Thoracic aorta (tissue), 2 donors: ENCODE measurements at regions not wholly inside any gene's neighbourhood (a gene's known extent, or its start where the extent isn't known, plus 50 kb on each side); places are given as distances from the start of the nearest gene placed in this dataset.

ENCODE experiments used
- ATAC-seq: fragments of 150-250 bp; one replicate; pipeline ENCODE4 v1.8.0; 2017; ENCODE audit warnings: low read depth; ENCODE audit not compliant: insufficient number of reproducible peaks, low FRiP score
- DNase-seq: peaks from one replicate; pipeline ENCODE4 v3.0.0-alpha.2; 2020; ENCODE audit warnings: low spot score
- H3K27ac ChIP-seq, 2 donors: fragments of 200-600 bp; sonication (generic); 1 replicate in 1 of 2; 2 replicates in 1 of 2; pipeline ENCODE4 v1.5.1; 2016; ENCODE audit warnings: mild to moderate bottlenecking in 2 of 2, moderate library complexity in 2 of 2
- H3K27me3 ChIP-seq: fragments of 200-600 bp; sonication (generic); replicated peaks from 2 replicates; pipeline ENCODE4 v1.6.0; 2016; ENCODE audit warnings: mild to moderate bottlenecking; ENCODE audit not compliant: insufficient read depth
- H3K36me3 ChIP-seq: fragments of 200-600 bp; sonication (generic); one replicate; pipeline ENCODE4 v1.5.1; 2016
- H3K4me1 ChIP-seq, 2 donors: fragments of 200-600 bp; sonication (generic); 1 replicate in 1 of 2; 2 replicates in 1 of 2; pipeline versions ENCODE4 v1.5.1 to v1.6.0; 2016; ENCODE audit warnings: low read depth in 2 of 2, mild to moderate bottlenecking in 1 of 2; ENCODE audit not compliant: control insufficient read depth in 1 of 2
- H3K4me3 ChIP-seq: fragments of 200-600 bp; sonication (generic); 2 replicates; pipeline ENCODE4 v1.5.1; 2016; ENCODE audit warnings: mild to moderate bottlenecking
- H3K9me3 ChIP-seq: fragments of 200-600 bp; sonication (generic); 2 replicates; pipeline ENCODE4 v1.5.1; 2016
- TF ChIP-seq, protein P1 (sequence below): fragments of 200-600 bp; sonication (generic); IDR thresholded peaks from one replicate; pipeline ENCODE4 v1.5.1; 2019; ENCODE audit warnings: antibody characterized with exemption

DNA sequence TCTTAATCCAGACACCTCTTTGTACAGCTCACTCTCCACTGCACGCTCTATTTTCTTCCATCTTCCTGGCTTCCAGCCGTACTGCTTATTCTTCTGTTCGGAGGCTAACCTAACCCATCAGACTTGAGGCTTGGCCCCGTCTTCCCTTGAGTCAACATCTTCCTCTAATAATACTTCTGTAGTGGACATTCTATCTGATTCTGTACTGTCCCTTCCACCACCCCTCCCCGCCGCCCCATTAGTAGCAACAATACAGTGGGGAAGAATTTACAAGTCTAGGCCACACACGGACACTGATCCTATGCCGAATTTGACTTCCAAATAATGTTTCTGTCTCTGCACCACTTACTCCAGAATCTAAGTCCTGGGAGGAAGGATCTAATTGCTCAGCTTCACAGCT is 86.0 kb upstream of the TNRC6A start:
- no peak for DNase-seq
- no peak overlapping the region for H3K4me3 ChIP-seq
- ATAC-seq, result no peak
- H3K9me3 ChIP-seq, result no peaks in the 10 kb centered on the region
- no peak overlapping the region for H3K27ac ChIP-seq
- no peaks in the 10 kb centered on the region for H3K27me3 ChIP-seq
- TF ChIP-seq, protein P1, sequence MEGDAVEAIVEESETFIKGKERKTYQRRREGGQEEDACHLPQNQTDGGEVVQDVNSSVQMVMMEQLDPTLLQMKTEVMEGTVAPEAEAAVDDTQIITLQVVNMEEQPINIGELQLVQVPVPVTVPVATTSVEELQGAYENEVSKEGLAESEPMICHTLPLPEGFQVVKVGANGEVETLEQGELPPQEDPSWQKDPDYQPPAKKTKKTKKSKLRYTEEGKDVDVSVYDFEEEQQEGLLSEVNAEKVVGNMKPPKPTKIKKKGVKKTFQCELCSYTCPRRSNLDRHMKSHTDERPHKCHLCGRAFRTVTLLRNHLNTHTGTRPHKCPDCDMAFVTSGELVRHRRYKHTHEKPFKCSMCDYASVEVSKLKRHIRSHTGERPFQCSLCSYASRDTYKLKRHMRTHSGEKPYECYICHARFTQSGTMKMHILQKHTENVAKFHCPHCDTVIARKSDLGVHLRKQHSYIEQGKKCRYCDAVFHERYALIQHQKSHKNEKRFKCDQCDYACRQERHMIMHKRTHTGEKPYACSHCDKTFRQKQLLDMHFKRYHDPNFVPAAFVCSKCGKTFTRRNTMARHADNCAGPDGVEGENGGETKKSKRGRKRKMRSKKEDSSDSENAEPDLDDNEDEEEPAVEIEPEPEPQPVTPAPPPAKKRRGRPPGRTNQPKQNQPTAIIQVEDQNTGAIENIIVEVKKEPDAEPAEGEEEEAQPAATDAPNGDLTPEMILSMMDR, result no peak
- H3K4me1 ChIP-seq, result peaks cover 3 to 13% of the 10 kb centered on the region in 2 donors
- H3K36me3 ChIP-seq, result no peaks in the 10 kb centered on the region

GRCh38 chr16:24645739-24646645 is 83.5 kb upstream of the TNRC6A start:
- ATAC-seq, result peak; percentile 86
- DNase-seq, result peak; percentile 28
- Histone ChIP-seq H3K27me3 (no peaks in the 10 kb centered on the region), H3K36me3 (no peaks in the 10 kb centered on the region), H3K27ac (peak overlapping the region in 1 of 2 donors; percentile 22), H3K9me3 (no peaks in the 10 kb centered on the region), H3K4me1 (peaks cover 3 to 13% of the 10 kb centered on the region in 2 donors), H3K4me3 (no peak overlapping the region)
- TF ChIP-seq, protein P1, result no peak

GRCh38 chr16:24646646-24646995 is 82.8 kb upstream of the TNRC6A start:
- no peak overlapping the region for H3K4me3 ChIP-seq
- H3K9me3 ChIP-seq, result no peaks in the 10 kb centered on the region
- DNase-seq (no peak), ATAC-seq (peak; percentile 31)
- peaks cover 3 to 13% of the 10 kb centered on the region in 2 donors for H3K4me1 ChIP-seq
- H3K27me3 ChIP-seq, result no peaks in the 10 kb centered on the region
- TF ChIP-seq, protein P1, result no peak
- peak overlapping the region in 1 of 2 donors; percentile 22 for H3K27ac ChIP-seq
- no peaks in the 10 kb centered on the region for H3K36me3 ChIP-seq

- no peak overlapping the region for H3K4me3 ChIP-seq
- H3K4me1 ChIP-seq, result no peaks in the 10 kb centered on the region
- TF ChIP-seq, protein P1, result no peak
- no peaks in the 10 kb centered on the region for H3K27me3 ChIP-seq
- H3K36me3 ChIP-seq, result no peaks in the 10 kb centered on the region
- ATAC-seq (no peak), DNase-seq (no peak)
- H3K27ac ChIP-seq, result no peak overlapping the region
- no peaks in the 10 kb centered on the region for H3K9me3 ChIP-seq
These were observed 77.2 kb upstream of the TNRC6A start for GRCh38 chr16:24652209-24652712.

DNA sequence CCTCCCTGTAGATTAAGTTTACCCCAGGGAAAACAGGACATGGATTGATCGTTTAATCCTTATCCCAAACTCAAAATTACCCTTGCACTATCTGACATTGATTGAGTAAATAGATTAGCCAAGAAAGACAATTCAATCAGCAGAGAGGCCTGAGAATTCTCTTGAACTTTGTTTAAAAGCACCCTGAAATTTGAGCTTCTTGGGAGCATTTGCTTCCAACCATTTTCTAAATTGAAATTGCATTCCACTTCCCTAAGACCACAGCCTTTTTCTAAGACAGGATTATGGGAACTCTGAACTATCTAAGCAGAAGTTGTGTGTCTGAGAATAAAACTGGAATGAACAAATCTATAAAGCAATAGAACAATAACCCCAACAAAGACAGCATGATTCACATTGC is 76.6 kb upstream of the TNRC6A start:
- no peaks in the 10 kb centered on the region for H3K9me3 ChIP-seq
- no peak overlapping the region for H3K4me3 ChIP-seq
- no peaks in the 10 kb centered on the region for H3K27me3 ChIP-seq
- H3K27ac ChIP-seq, result no peak overlapping the region
- ATAC-seq (no peak), DNase-seq (no peak)
- TF ChIP-seq, protein P1, result no peak
- no peaks in the 10 kb centered on the region for H3K4me1 ChIP-seq
- no peaks in the 10 kb centered on the region for H3K36me3 ChIP-seq
